Activated CD4-positive, alpha-beta T cell treated with anti-CD3 and anti-CD28 coated beads, Interleukin-2, amount 10 ng/mL, durations not matched to agents 7 days and 5 days (primary cell): ENCODE measurements at regions not wholly inside any gene's neighbourhood (a gene's known extent, or its start where the extent isn't known, plus 50 kb on each side); places are given as distances from the start of the nearest gene placed in this dataset.

Experiments used
- CTCF ChIA-PET: fragments of 350-600 bp; sonication (Branson Sonifier 250); formaldehyde crosslinking; loops from one replicate; lab custom pipeline; 2021; ENCODE audit warnings: antibody characterized with exemption; lab: Charles Lee
- POLR2A ChIA-PET: fragments of 350-600 bp; sonication (Branson Sonifier 250); formaldehyde crosslinking; loops from one replicate; lab custom pipeline; 2021; ENCODE audit warnings: antibody characterized with exemption; lab: Charles Lee
- DNase-seq: peaks from one replicate; pipeline ENCODE4 v3.0.0-alpha.2; 2020
- H3K27ac Mint-ChIP-seq: one replicate; pipeline ENCODE4 v1.8.0; 2021; ENCODE audit warnings: mild to moderate bottlenecking, moderate library complexity, mixed read lengths
- H3K27me3 Mint-ChIP-seq: one replicate; pipeline ENCODE4 v1.8.0; 2021; ENCODE audit warnings: mixed read lengths
- H3K36me3 Mint-ChIP-seq: one replicate; pipeline ENCODE4 v1.8.0; 2021; ENCODE audit warnings: low read depth, mixed read lengths
- H3K4me1 Mint-ChIP-seq: one replicate; pipeline ENCODE4 v1.8.0; 2021; ENCODE audit warnings: mixed read lengths
- H3K4me3 Mint-ChIP-seq: one replicate; pipeline ENCODE4 v1.8.0; 2021; ENCODE audit warnings: mild to moderate bottlenecking, moderate library complexity, mixed read lengths
- H3K9me3 Mint-ChIP-seq: one replicate; pipeline ENCODE4 v1.8.0; 2021; ENCODE audit warnings: mixed read lengths

- H3K4me1 Mint-ChIP-seq: no peaks in the 10 kb centered on the region
- H3K4me3 Mint-ChIP-seq: no peak overlapping the region
Measured at GRCh38 chr12:98137278-98137677, 378.1 kb upstream of the TMPO start.

GRCh38 chr12:98144953-98145352 lies 370.4 kb upstream of the TMPO start:
- Mint-ChIP-seq H3K36me3 (no peaks in the 10 kb centered on the region), H3K4me3 (no peak overlapping the region), H3K27me3 (no peaks in the 10 kb centered on the region), H3K4me1 (no peaks in the 10 kb centered on the region), H3K27ac (no peak overlapping the region), H3K9me3 (no peaks in the 10 kb centered on the region)
- no peak for DNase-seq
- POLR2A ChIA-PET: no interaction called here
- CTCF ChIA-PET: no interaction called here

More at GRCh38 chr12:98137278-98137677, 378.1 kb upstream of the TMPO start:
- Mint-ChIP-seq H3K27ac (no peak overlapping the region), H3K27me3 (peaks cover 3% of the 10 kb centered on the region), H3K36me3 (no peaks in the 10 kb centered on the region), H3K9me3 (no peaks in the 10 kb centered on the region)
- DNase-seq: no peak
- CTCF ChIA-PET: no interaction called here
- POLR2A ChIA-PET: interaction anchor here (0.7 kb wide), 1 partner anchor 735 kb away, joined by 3 read pairs; no protein-coding TSS in a partner anchor

- Mint-ChIP-seq H3K27me3 (no peaks in the 10 kb centered on the region), H3K27ac (no peak overlapping the region), H3K9me3 (no peaks in the 10 kb centered on the region), H3K4me1 (no peaks in the 10 kb centered on the region), H3K4me3 (no peak overlapping the region), H3K36me3 (no peaks in the 10 kb centered on the region)
- no peak for DNase-seq
- ChIA-PET CTCF (no interaction called here), POLR2A (interaction anchor here (0.6 kb wide), 1 partner anchor 243 kb away, joined by 4 read pairs; no protein-coding TSS in a partner anchor)
Measured at GRCh38 chr12:98146043-98146442, 369.3 kb upstream of the TMPO start.

GRCh38 chr12:98146487-98146886 lies 368.9 kb upstream of the TMPO start:
- Mint-ChIP-seq H3K4me3 (no peak overlapping the region), H3K4me1 (no peaks in the 10 kb centered on the region), H3K27ac (no peak overlapping the region), H3K36me3 (no peaks in the 10 kb centered on the region), H3K27me3 (no peaks in the 10 kb centered on the region), H3K9me3 (no peaks in the 10 kb centered on the region)
- DNase-seq: no peak
- ChIA-PET POLR2A (interaction anchor here (0.6 kb wide), 1 partner anchor 242 kb away, joined by 4 read pairs; no protein-coding TSS in a partner anchor), CTCF (no interaction called here)

- H3K27me3 Mint-ChIP-seq: no peaks in the 10 kb centered on the region
- H3K9me3 Mint-ChIP-seq: no peaks in the 10 kb centered on the region
- H3K27ac Mint-ChIP-seq: no peak overlapping the region
- ChIA-PET CTCF (no interaction called here), POLR2A (no interaction called here)
- DNase-seq: no peak
- no peaks in the 10 kb centered on the region for H3K4me1 Mint-ChIP-seq
- no peaks in the 10 kb centered on the region for H3K36me3 Mint-ChIP-seq
- no peak overlapping the region for H3K4me3 Mint-ChIP-seq
Measured at GRCh38 chr12:98149270-98149669, 366.1 kb upstream of the TMPO start.

GRCh38 chr12:98149691-98150210 lies 365.6 kb upstream of the TMPO start:
- CTCF ChIA-PET: no interaction called here
- no peaks in the 10 kb centered on the region for H3K4me1 Mint-ChIP-seq
- H3K27me3 Mint-ChIP-seq: no peaks in the 10 kb centered on the region
- H3K9me3 Mint-ChIP-seq: no peaks in the 10 kb centered on the region
- H3K27ac Mint-ChIP-seq: no peak overlapping the region
- no peak overlapping the region for H3K4me3 Mint-ChIP-seq
- no peaks in the 10 kb centered on the region for H3K36me3 Mint-ChIP-seq
- no peak for DNase-seq
- POLR2A ChIA-PET: no interaction called here

GRCh38 chr12:98151105-98151590 lies 364.2 kb upstream of the TMPO start:
- no peak overlapping the region for H3K4me3 Mint-ChIP-seq
- H3K36me3 Mint-ChIP-seq: no peaks in the 10 kb centered on the region
- POLR2A ChIA-PET: no interaction called here
- CTCF ChIA-PET: no interaction called here
- no peak overlapping the region for H3K27ac Mint-ChIP-seq
- no peak for DNase-seq
- peaks cover 1% of the 10 kb centered on the region for H3K27me3 Mint-ChIP-seq
- H3K9me3 Mint-ChIP-seq: no peaks in the 10 kb centered on the region
- no peaks in the 10 kb centered on the region for H3K4me1 Mint-ChIP-seq

- ChIA-PET POLR2A (no interaction called here), CTCF (no interaction called here)
- Mint-ChIP-seq H3K9me3 (no peaks in the 10 kb centered on the region), H3K36me3 (no peaks in the 10 kb centered on the region), H3K4me1 (no peaks in the 10 kb centered on the region), H3K27me3 (peaks cover 1% of the 10 kb centered on the region), H3K27ac (no peak overlapping the region), H3K4me3 (no peak overlapping the region)
- no peak for DNase-seq
Measured at GRCh38 chr12:98151984-98152383, 363.4 kb upstream of the TMPO start.

- H3K4me3 Mint-ChIP-seq: no peak overlapping the region
- peaks cover 1% of the 10 kb centered on the region for H3K27me3 Mint-ChIP-seq
- CTCF ChIA-PET: interaction anchor here (1.3 kb wide), 1 partner anchor 177 kb away, joined by 3 read pairs; no protein-coding TSS in a partner anchor
- H3K4me1 Mint-ChIP-seq: no peaks in the 10 kb centered on the region
- DNase-seq: no peak
- H3K27ac Mint-ChIP-seq: no peak overlapping the region
- no peaks in the 10 kb centered on the region for H3K36me3 Mint-ChIP-seq
- POLR2A ChIA-PET: no interaction called here
- H3K9me3 Mint-ChIP-seq: no peaks in the 10 kb centered on the region
Measured at GRCh38 chr12:98154850-98155249, 360.5 kb upstream of the TMPO start.

GRCh38 chr12:98156697-98157096 lies 358.7 kb upstream of the TMPO start:
- ChIA-PET CTCF (no interaction called here), POLR2A (no interaction called here)
- Mint-ChIP-seq H3K36me3 (no peaks in the 10 kb centered on the region), H3K4me3 (no peak overlapping the region), H3K27ac (no peak overlapping the region), H3K27me3 (peaks cover 1% of the 10 kb centered on the region), H3K9me3 (no peaks in the 10 kb centered on the region), H3K4me1 (no peaks in the 10 kb centered on the region)
- no peak for DNase-seq

- Mint-ChIP-seq H3K4me3 (no peak overlapping the region), H3K36me3 (no peaks in the 10 kb centered on the region), H3K27ac (no peak overlapping the region), H3K4me1 (no peaks in the 10 kb centered on the region), H3K9me3 (no peaks in the 10 kb centered on the region), H3K27me3 (no peaks in the 10 kb centered on the region)
- ChIA-PET CTCF (no interaction called here), POLR2A (no interaction called here)
- DNase-seq: no peak
Measured at GRCh38 chr12:98162906-98163678, 352.3 kb upstream of the TMPO start.

GRCh38 chr12:98172304-98172703 lies 343.1 kb upstream of the TMPO start:
- ChIA-PET POLR2A (no interaction called here), CTCF (no interaction called here)
- no peak overlapping the region for H3K4me3 Mint-ChIP-seq
- H3K4me1 Mint-ChIP-seq: no peaks in the 10 kb centered on the region
- H3K27me3 Mint-ChIP-seq: no peaks in the 10 kb centered on the region
- H3K36me3 Mint-ChIP-seq: no peaks in the 10 kb centered on the region
- no peak overlapping the region for H3K27ac Mint-ChIP-seq
- no peaks in the 10 kb centered on the region for H3K9me3 Mint-ChIP-seq
- DNase-seq: no peak

- POLR2A ChIA-PET: no interaction called here
- no peak for DNase-seq
- H3K9me3 Mint-ChIP-seq: no peaks in the 10 kb centered on the region
- CTCF ChIA-PET: no interaction called here
- no peaks in the 10 kb centered on the region for H3K36me3 Mint-ChIP-seq
- H3K27ac Mint-ChIP-seq: no peak overlapping the region
- H3K4me1 Mint-ChIP-seq: no peaks in the 10 kb centered on the region
- no peak overlapping the region for H3K4me3 Mint-ChIP-seq
- no peaks in the 10 kb centered on the region for H3K27me3 Mint-ChIP-seq
Measured at GRCh38 chr12:98172801-98173200, 342.6 kb upstream of the TMPO start.
